Pancreas (tissue), 10 donors: ENCODE measurements at regions not wholly inside any gene's neighbourhood (a gene's known extent, or its start where the extent isn't known, plus 50 kb on each side); places are given as distances from the start of the nearest gene placed in this dataset.

ENCODE experiments used
- ATAC-seq, 4 donors: fragments of 200-7000 bp; cut with Tn5 transposase; one replicate each; pipeline versions ENCODE4 v1.8.0 to v1.9.1; 2020; ENCODE audit warnings: mild to moderate bottlenecking in 4 of 4, moderate library complexity in 4 of 4
- DNase-seq, 6 donors: peaks; one replicate each; pipeline ENCODE4 v3.0.0-alpha.2; 2020
- FAIRE-seq: peaks from 2 replicates; lab custom pipeline; 2012; peaks lifted over from hg19 to GRCh38; lab: Jason Lieb, UNC
- H3K27ac ChIP-seq, 4 donors: fragments of 200-600 bp; sonication (generic); 1 replicate in 3 of 4; 2 replicates in 1 of 4; pipeline versions ENCODE4 v1.5.0 to v1.8.0; 2020
- H3K27me3 ChIP-seq, 4 donors: fragments of 200-600 bp; one replicate each; pipeline ENCODE4 v1.8.0; 2021
- H3K36me3 ChIP-seq, 3 donors: fragments of 200-600 bp; sonication (generic) in 1 of 3; one replicate each; pipeline versions ENCODE4 v1.5.0 to v1.8.0; 2020 to 2021
- H3K4me1 ChIP-seq, 3 donors: fragments of 200-600 bp; one replicate each; pipeline ENCODE4 v1.8.0; 2021
- H3K4me3 ChIP-seq, 4 donors: fragments of 200-600 bp; sonication (generic) in 2 of 4; one replicate each; pipeline versions ENCODE4 v1.5.0 to v1.8.0; 2020 to 2021
- H3K9me3 ChIP-seq, 4 donors: fragments of 200-600 bp; one replicate each; pipeline ENCODE4 v1.8.0; 2021
- WGBS, 2 donors: extraction: QIAGEN DNeasy Blood & Tissue Kit; methylation state at CpG; one replicate each; pipeline ENCODE4 v1.1.7; 2013; 5-methylcytosine and 5-hydroxymethylcytosine counted together
- intact Hi-C, 3 donors: fragments of 100-400 bp; cut with DNase I; formaldehyde crosslinking; loops; one replicate each; pipeline versions ENCODE4 v1.11.1 to v1.14.2; 2022
- TF ChIP-seq, protein P1 (sequence below), 4 donors: fragments of 200-600 bp; sonication (generic) in 3 of 4; IDR thresholded peaks; one replicate each; pipeline versions ENCODE4 v1.5.0 to v1.8.0; 2021; ENCODE audit warnings: antibody characterized with exemption in 4 of 4
- donor health status: healthy with polysubstance abuse.
- donor health status: DM: no; HTN: no; CAD: no; lungs with moderate emphysema.
- donor health status: DM: no; HTN: no; CAD: no.
- donor health status: control.
- donor health status: control.
- donor health status: Bipolar disorder and iron deficiency.
- donor health status: DM: yes; HTN: yes; CAD: no.
- donor health status: DM: no; HTN: no; CAD: no.
- donor health status: DM: no; HTN: no; CAD: no.
- donor health status: DM: yes; HTN: yes; CAD: no.

DNA sequence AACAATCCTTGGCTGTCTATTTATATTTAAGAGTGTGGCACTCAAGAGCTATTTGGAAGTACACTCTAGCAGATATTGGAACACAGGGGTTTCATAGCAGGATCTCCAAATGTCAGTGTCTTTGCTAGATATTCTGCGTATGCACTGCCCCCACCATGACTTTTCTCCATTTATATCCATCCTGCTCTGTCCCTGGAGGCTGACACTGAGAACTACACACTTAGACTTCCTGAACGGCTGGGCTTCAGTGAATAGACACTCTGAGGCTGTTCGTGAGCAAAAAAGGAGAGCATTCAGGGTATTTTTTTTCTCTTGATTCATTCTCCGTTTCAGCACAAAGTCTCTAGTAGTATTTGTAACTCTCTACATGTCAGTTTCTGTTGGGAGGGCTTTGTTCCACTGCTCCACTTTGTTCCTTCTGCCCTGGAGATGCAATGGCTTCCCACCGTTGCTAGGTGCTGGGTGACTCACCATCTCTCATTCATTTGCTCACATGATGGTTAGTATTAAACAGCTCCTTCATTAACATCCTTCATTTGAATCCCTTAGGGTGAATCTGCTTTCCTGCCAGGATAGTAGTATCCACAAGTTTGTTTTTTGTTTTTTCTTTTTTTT is 155.9 kb upstream of the SLC13A1 start:
- Histone ChIP-seq H3K27me3 (no peaks in the 10 kb centered on the region), H3K4me3 (no peak overlapping the region), H3K27ac (no peak overlapping the region), H3K9me3 (no peaks in the 10 kb centered on the region), H3K36me3 (no peaks in the 10 kb centered on the region), H3K4me1 (peaks cover 0 to 3% (median 2%) of the 10 kb centered on the region in 3 donors)
- 69 to 71% methylated on average over 5 of the region's 5 CpGs for WGBS, 2 donors
- intact Hi-C loops = no loop called here
- FAIRE-seq (no peak), ATAC-seq (no peak), DNase-seq (no peak)
- TF ChIP-seq, protein P1, sequence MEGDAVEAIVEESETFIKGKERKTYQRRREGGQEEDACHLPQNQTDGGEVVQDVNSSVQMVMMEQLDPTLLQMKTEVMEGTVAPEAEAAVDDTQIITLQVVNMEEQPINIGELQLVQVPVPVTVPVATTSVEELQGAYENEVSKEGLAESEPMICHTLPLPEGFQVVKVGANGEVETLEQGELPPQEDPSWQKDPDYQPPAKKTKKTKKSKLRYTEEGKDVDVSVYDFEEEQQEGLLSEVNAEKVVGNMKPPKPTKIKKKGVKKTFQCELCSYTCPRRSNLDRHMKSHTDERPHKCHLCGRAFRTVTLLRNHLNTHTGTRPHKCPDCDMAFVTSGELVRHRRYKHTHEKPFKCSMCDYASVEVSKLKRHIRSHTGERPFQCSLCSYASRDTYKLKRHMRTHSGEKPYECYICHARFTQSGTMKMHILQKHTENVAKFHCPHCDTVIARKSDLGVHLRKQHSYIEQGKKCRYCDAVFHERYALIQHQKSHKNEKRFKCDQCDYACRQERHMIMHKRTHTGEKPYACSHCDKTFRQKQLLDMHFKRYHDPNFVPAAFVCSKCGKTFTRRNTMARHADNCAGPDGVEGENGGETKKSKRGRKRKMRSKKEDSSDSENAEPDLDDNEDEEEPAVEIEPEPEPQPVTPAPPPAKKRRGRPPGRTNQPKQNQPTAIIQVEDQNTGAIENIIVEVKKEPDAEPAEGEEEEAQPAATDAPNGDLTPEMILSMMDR (IDR thresholded peaks at IDR 0.05) = no peak

DNA sequence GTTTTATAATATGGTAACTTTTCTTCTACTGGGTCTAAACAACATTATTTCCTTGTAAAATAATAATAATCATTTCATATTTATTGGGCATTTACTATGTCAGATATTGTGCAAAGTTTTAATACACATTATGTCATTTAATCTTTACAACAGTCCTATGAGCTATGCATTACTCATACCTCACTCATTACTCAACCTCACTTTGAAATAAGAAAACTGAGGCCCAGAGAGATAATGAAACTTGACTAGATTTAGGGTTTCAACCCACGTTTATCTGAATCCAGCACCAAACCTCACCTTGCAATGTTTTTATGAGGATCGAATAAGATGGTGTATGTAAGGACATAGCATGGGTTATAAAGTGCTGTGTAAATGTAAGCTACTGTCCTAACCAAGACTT is 153.2 kb upstream of the SLC13A1 start:
- no peak for DNase-seq
- Histone ChIP-seq H3K4me1 (peaks cover 0 to 2% (median 0%) of the 10 kb centered on the region in 3 donors), H3K36me3 (no peaks in the 10 kb centered on the region), H3K4me3 (no peak overlapping the region), H3K27ac (no peak overlapping the region), H3K9me3 (no peaks in the 10 kb centered on the region), H3K27me3 (no peaks in the 10 kb centered on the region)
- TF ChIP-seq, protein P1 (IDR thresholded peaks at IDR 0.05) = no peak
- intact Hi-C loops = no loop called here
- WGBS, 2 donors = 80 to 85% methylated on average over 2 of the region's 2 CpGs
- ATAC-seq = no peak
- FAIRE-seq = no peak

DNA sequence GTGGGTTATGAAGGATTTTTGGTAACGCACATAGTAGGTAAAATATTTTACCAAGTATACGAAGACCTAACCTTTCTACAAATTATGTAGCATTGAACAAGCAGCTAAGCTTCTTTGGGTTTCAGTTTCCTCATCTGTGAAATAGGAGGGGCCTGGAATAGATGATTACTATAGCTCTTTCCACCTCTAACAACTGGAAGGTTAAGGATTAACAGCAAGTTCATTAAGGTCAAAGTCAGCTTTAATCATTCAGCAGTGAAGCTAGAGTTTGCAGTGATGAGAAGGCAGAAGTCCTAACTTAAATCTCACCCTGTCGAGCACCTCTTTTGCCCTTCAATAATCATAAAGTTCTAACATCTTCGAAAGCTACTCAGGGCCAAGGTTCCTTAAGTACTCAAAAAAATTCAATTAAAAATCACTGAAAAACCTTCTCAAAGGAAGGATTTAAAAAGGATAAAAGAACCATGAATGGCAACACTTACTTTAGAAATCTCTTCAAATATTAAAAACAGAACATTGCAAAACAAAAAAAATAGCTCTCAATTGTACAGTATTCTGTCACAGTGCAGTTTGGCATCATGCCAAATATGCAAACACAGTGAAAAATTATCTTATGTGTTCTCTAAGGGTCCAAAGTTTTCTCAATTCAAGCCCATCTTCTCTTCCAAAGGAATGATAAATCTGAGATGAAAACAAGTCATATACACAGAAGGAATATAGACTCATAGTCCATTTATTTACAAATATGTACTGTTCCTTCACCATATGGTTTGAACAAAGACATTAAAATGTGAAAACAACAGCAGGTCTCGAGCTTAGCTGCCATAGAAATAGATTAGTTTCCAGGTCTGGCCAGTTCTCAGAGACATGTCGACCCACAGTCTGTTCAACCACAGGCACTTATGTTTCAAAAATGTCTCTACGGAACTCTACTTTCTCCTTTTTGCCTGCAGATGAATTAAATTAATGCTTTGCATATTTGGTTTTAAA is 152.0 kb upstream of the SLC13A1 start:
- H3K36me3 ChIP-seq = no peaks in the 10 kb centered on the region
- no peak overlapping the region for H3K27ac ChIP-seq
- WGBS, 2 donors = 73 to 75% methylated on average over 7 of the region's 7 CpGs
- DNase-seq = no peak
- H3K9me3 ChIP-seq = no peaks in the 10 kb centered on the region
- no peak overlapping the region for H3K4me3 ChIP-seq
- peaks cover 0 to 2% (median 0%) of the 10 kb centered on the region in 3 donors for H3K4me1 ChIP-seq
- FAIRE-seq = no peak
- no peak for ATAC-seq
- no peaks in the 10 kb centered on the region for H3K27me3 ChIP-seq
- TF ChIP-seq, protein P1 (IDR thresholded peaks at IDR 0.05) = no peak
- intact Hi-C loops = no loop called here

DNA sequence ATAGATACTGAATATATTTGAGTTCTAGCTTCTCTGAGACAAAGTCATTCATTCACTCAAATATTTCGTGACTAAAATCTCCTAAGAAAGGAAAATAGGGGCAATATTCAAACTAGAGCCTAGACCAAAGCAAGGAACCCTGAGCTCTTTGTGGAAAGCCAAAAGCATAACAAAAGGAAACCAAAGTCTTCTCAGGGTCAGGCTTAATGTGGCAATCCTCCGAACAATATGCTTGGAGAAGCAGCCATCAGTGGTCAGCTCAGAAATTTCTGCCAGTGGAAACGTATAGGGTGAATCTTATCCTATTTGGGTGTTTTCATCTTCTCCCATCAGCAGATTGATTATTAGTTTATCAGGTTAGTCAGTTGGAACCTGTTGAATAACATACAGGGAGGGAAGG is 151.3 kb upstream of the SLC13A1 start:
- FAIRE-seq (no peak), DNase-seq (no peak), ATAC-seq (no peak)
- H3K27ac ChIP-seq = no peak overlapping the region
- H3K4me3 ChIP-seq = no peak overlapping the region
- H3K27me3 ChIP-seq = no peaks in the 10 kb centered on the region
- WGBS, 2 donors = 87 to 90% methylated on average over 3 of the region's 3 CpGs
- H3K9me3 ChIP-seq = no peaks in the 10 kb centered on the region
- intact Hi-C loops = no loop called here
- no peaks in the 10 kb centered on the region for H3K36me3 ChIP-seq
- TF ChIP-seq, protein P1 (IDR thresholded peaks at IDR 0.05) = no peak
- peaks cover 0 to 2% (median 0%) of the 10 kb centered on the region in 3 donors for H3K4me1 ChIP-seq
